Middle frontal gyrus (tissue), 1 donor: ENCODE measurements at regions not wholly inside any gene's neighbourhood (a gene's known extent, or its start where the extent isn't known, plus 50 kb on each side); places are given as distances from the start of the nearest gene placed in this dataset.

ENCODE experiments used
- DNase-seq: peaks from one replicate; pipeline ENCODE4 v3.0.0-alpha.2; 2015; ENCODE audit warnings: low spot score; ENCODE audit errors: extremely low spot score

- DNase-seq: no peak
Measured at GRCh38 chr10:33392706-33393105, 58.2 kb upstream of the NRP1 start.

DNA sequence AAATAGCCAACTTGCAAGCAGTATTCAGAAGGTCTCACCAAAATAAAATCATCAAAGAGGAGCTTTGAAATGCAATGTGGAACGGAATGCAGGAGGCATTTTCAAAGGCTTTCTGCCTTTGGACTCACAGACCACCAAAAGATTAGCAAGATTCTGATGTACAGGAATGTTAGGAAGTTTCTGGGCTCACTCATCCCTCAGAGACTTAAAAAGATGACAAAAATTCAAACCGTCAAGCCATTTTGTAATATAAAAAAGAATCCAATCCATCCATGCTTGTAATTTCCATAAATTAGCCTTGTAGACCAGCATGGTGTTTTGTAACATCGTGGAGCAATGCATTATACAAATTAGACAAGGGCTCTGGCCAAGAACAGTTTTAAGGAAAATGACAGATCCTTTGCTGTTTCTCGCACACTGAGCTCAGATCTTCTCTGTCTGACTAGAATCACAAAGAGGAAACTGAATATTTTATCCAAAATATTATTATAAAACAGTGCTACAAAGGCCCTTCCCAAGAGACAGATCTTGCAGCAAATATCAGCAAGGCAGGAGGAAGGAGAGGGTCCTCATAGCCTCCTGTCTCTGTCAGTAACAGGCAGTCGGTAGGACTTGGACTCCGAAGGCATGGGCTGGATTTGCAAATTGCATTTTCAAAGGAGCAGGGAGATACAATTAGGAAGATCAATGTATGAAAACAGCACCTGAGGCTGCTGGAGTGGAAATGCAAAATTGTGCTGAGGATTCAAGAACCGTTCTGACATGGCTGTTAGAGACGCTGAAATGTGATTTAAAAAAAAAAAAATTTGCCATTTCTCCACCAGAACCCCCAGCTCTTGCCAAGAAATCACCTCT, 57.4 kb upstream of the NRP1 start:
- DNase-seq: no peak

GRCh38 chr10:33390046-33390445, 55.6 kb upstream of the NRP1 start:
- DNase-seq: no peak

- DNase-seq: no peak
Measured at GRCh38 chr10:33388785-33389184, 54.3 kb upstream of the NRP1 start.

DNA sequence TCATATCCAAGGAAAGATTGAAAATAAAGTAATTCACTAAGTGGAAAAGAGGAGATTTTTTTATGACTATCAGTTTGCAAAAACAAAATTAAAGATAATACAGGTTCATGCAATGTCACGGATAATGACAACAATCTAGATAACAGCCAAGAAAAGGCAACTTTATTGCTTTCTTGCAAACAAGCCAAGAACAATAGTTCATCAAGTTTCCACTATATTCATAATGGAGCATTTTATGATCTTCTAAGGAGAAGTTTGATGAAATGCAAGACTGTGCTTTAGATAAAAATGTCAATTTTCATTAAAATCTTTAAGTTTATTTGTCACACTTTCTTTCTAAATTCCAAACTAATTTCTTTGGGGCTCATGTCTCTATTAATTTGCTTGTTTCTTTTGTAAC, 53.9 kb upstream of the NRP1 start:
- no peak for DNase-seq

DNA sequence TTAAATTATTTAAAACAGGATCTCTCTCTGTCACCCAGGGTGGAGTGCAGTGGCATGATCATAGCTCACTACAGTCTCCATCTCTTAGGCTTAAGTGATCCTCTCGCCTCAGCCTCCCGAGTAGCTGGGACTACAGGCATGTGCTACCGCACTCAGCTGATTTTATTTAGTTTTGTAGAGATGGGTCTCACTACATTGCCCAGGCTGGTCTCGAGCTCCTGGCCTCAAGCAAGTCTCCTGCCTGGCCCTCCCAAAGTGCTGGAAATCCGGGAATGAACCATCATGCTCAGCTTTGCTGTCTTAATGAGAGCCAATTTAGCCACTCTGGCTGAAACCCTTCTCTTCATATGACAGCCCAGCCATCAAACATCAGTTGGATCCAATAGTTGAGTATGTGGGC, 53.3 kb upstream of the NRP1 start:
- no peak for DNase-seq

GRCh38 chr10:33386926-33387325, 52.5 kb upstream of the NRP1 start:
- no peak for DNase-seq

DNA sequence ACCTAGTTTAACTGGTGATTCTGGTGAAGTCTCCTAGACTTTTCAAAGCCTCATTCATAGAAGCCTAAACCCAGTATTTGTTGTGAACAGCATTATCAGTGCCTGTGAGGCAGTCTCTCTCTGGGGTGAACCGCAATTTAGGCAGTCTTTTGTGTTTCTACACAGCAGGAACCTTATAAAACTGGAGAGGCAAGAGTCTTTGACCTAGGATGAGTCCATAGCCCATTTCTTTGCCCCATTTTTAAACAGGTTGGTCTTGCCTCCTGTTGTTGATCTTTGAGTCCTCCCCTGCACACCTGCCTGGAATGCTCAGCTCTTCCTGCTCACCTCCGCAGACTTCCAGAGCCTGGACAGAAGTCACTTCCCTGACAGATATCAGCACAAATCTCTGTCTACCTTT, 51.2 kb upstream of the NRP1 start:
- no peak for DNase-seq

DNA sequence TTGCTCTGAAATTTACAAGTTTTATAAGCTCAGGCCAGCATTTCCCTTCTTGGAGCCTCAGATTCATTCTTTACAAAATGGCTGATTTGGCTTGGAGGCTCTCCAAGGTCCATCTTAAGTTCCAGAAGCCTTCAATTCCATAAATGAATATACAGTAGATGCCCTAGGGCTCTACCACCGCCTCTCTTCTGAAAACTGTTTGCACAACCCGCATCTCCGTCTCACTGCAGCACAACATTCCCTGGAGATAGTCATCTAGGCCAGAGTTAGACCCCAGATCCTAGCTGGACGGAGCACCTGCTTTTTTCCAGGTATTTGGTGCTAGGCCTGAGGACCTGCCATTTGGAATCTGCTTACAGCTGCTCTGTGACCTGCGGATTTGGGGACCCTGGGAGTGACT, 50.5 kb upstream of the NRP1 start:
- no peak for DNase-seq
